NCI-H146 (cell line): ENCODE measurements at regions not wholly inside any gene's neighbourhood (a gene's known extent, or its start where the extent isn't known, plus 50 kb on each side); places are given as distances from the start of the nearest gene placed in this dataset.

ENCODE experiments used
- DNase-seq: peaks from one replicate; lab custom pipeline; 2025; lab: John Stamatoyannopoulos, UW

GRCh38 chr7:94236960-94237359, 157.7 kb upstream of the COL1A2 start:
- DNase-seq: no peak

DNA sequence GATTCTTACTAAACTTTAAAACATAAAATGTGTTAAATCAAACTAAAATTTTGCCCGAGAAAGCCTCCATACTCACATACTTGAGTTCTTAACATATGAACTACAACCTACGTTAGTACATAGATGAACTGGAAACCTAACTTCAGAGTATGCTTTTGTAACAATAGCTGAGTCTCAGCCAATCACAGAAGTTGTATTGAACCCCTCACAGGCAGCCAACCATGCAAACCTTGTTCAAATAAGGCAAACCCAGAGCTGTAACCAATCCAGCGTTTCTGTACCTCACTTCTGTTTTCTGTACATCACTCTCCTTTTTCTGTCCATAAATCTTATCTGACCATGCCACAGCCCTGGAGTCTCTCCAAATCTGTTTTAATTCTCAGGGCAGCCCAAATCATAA, 157.3 kb upstream of the COL1A2 start:
- DNase-seq: no peak

DNA sequence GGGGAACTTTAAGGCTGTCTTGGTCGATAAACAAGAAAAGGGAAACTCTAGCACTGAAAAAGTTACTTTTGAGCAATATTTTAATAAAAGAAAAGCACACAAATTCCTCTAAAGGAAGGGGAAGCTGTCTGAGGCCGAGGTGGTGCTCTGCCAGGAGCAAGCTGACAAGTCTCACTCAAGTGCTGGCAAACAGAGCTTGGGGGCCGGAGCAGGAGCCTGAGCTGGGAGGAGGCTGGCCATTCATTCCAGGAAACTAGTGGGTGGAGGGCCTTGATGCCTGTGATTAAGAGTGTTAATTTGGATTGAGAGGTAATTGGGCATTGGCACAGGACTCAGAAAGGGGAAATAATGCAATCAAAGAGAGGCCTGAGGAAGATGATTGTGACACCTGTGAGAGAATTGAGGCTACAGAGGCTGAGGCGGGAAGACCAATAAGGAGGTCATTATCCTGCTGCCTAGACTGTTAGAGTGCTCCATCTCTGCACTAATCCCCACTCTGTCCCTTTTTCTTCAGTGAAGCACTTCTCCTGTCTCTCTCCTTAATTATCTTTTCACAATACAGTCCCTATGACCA, 154.9 kb upstream of the COL1A2 start:
- DNase-seq: no peak

DNA sequence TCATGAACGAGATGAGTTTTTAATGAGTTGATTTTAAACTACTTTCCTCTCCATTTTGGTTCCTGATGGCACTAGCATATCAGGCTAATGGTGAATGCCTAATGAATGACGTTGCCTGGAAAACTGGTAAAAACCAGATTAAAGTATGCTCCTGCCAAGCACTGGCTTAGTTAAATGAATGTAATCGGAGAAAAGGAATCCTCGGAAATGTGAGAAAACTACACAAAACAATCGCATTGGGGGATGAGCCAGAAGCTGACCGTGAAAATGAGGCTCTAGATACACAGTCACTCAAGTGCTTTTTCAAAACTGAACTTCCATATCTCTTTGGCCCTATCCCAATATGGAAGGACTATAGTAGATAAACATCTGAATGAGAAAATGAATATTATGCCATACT, 153.8 kb upstream of the COL1A2 start:
- no peak for DNase-seq

GRCh38 chr7:94241402-94241925, 153.2 kb upstream of the COL1A2 start:
- DNase-seq: no peak

DNA sequence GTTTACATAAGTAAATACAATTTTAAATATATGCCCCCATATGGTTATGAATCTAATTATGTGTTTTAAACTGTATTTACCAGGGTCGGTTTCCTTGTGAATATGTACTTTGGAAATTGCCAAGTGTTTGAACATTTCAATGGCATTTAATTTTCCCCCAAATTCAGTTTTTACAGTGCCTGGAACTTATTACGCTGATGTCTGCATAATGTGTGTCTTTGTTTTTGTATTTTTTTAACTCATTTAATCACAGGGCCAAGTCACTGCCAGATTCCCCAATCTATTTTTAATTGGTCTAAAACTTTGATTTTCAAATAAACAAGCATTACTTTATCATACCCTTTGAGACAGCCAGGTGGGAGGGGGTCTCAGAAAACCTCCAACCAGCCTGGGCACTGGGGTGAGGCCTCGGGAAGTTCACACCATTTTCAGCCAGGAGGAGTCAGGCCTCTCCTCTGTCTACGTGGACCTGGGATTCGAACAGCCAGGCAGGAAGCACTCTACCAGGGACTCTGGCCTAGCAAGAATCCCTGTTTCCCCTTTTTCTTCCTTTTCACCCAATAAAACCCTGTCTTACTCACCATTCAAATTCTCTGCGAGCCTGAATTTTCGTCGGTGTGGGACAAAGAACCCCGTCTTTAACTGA, 151.5 kb upstream of the COL1A2 start:
- DNase-seq: no peak

DNA sequence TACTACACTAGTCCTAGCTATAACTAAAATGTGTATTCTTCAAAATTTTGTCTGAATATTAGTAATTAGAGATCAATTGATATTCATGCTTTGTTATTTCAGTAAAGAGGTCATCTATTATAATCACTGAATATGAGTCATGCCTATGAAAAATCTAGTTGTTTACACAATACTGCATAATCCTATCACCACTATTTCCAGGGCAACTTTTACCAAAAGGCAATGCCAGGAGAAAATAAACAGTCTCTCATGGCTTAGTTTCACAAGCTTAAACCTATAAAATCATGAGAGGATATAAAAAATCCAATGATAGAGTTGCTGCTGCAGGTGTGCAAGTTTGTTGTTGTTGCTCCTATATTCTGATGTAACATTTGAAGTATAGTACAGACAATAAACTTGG, 149.9 kb upstream of the COL1A2 start:
- no peak for DNase-seq

- DNase-seq: no peak
These were observed 149.2 kb upstream of the COL1A2 start for GRCh38 chr7:94245500-94245899.

- no peak for DNase-seq
These were observed 146.7 kb upstream of the COL1A2 start for GRCh38 chr7:94247970-94248369.

DNA sequence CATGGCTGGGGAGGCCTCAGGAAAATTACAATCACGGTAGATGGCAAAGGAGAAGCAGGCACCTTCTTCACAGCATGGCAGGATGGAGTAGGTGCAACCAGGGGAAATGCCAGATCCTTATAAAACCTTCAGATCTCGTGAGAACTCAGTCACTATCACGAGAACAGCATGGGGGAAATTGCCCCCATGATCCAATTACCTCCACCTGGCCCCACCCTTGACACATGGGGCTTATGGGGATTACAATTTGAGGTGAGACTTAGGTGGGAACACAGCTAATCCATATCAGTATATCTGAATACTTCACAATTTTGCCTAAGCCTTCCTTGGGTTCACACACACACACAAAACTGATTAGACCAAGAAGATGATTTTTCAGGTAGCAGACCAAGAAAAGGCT, 145.1 kb upstream of the COL1A2 start:
- no peak for DNase-seq

DNA sequence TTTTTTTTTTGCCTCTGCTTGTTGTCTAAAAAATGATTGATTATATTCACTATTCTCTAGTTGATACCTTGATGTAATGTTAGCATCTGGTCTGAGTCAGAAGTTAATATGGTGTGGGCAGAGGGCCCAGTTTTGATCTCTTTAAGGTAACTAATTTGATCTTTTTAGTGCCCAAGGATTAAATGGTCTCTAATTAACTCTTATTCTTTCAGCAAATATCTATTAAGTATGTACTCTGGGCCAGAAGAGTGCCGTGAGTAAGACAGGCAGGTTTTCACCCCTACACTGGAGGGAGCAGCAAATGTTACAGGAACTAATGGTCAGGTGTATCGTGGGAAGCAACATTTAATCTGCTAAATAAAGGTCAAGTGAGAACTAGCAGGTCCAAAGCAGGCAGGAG, 144.6 kb upstream of the COL1A2 start:
- no peak for DNase-seq

DNA sequence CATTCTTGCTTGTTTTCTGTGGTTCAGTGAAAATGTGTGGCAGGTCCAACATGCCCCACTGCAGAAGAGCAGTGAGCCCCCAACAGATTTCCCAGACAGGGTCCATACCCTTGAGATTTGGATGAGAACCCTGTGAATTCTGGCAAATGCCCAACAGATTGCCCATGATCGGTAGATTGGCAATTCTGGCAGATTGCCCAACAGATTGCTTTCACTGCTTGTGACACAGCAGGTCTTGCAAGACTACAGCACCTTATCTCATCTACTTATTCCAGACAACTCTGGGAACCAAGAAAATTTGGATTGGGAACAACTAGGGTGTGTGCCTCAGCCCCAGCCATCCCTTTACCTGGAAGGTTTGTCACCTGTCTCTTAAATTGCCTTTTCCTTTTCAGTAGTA, 143.7 kb upstream of the COL1A2 start:
- DNase-seq: no peak

GRCh38 chr7:94252124-94252523, 142.6 kb upstream of the COL1A2 start:
- DNase-seq: no peak

DNA sequence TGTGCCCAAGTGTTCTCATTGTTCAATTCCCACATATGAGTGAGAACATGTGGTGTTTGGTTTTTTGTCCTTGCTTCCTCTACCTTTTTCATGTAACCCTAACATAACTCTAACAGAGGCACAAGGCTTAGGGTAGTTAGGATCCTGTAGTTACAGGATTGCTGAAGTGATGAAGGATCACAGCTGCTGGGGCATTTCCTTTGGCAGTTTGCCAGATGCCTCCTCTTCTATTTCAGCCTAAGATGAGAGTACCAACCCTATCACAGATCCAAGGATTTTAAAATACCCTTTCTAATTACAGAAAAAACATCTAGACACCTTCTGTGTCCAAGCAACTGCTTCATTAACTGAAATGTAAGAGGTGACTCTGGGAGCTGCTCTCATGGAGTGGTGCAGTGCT, 141.7 kb upstream of the COL1A2 start:
- no peak for DNase-seq

DNA sequence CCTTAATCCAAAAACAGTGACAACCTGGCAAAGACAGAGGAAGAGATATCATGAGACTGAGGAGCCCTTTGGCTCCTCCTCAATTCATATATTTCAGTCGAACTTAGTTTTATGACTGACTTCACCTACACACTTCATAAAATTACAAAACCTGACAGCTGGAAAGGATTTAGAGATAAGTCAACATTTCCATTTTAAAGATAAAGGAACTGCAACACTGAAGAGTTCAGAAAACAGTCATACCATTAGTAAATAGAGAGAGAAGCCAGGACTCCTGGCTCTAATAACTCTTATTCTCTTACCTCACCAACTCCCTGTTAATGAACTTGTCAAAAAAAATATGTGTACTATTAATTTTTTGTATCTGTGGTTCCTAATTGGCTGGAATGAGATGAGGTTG, 141.0 kb upstream of the COL1A2 start:
- no peak for DNase-seq

- DNase-seq: no peak
These were observed 136.0 kb upstream of the COL1A2 start for GRCh38 chr7:94258418-94259300.

GRCh38 chr7:94261067-94261466, 133.6 kb upstream of the COL1A2 start:
- no peak for DNase-seq

DNA sequence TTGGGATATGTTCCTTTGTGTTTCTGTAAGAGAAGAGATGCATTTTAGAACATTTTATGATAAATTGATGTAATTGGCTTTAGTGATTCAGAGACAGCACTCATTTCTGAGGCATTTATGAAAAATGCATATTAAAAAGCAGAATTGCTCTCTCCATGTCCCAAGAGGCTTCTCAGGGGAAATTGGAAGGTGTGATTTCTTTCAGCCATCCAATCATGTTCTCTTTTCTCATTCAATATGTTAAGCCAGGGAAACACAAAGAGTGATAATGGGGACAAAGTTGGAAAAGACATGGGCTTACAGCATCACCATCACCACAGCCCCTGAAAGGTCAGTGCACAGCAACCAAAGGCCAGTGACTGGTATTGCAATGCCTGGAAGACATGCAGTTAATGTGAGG, 129.9 kb upstream of the COL1A2 start:
- DNase-seq: no peak

DNA sequence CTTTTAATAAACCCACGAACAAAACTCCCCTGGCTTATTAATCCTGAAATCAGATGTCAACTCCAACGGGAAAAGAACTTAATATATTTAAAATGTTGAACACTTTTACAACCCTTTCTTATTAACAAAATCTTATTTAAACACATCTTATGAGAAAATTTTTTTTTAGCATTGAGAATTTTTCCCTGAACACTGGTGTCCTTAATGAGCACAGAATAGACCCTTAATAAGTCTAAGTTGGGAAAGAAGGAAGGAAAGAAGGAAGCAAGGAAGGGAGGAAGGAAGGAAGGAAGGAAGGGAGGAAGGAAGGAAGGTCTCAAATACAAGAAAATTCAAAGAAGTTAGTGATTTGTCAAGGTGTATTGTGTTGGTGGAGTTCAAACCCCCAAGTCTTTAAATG, 129.2 kb upstream of the COL1A2 start:
- DNase-seq: no peak

DNA sequence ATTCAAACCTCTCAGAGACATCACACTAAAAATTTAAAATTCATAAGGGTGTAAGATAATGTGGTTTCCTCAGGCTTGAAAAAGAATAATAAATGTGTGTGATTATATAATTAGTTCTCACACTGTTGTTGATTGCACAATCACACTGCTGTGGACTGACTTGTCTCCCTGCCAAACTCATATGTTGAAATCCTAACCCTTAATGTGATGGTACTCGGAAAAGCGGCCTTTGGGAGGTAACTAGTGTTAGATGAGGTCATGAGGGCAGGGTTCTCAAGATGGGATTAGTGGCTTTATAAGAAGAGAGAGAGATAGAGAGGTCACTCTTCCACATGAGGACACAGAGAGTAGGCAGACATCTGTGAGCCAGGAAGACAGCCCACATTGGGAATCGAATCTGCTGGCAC, 128.5 kb upstream of the COL1A2 start:
- DNase-seq: no peak

- no peak for DNase-seq
These were observed 123.9 kb upstream of the COL1A2 start for GRCh38 chr7:94270772-94271171.

GRCh38 chr7:94272821-94273583, 121.7 kb upstream of the COL1A2 start:
- DNase-seq: no peak
